Muscle layer of colon (tissue), 2 donors: ENCODE measurements at regions not wholly inside any gene's neighbourhood (a gene's known extent, or its start where the extent isn't known, plus 50 kb on each side); places are given as distances from the start of the nearest gene placed in this dataset.
"Not testable (repeated sequence)": the region's sequence is repeated elsewhere in the genome, so short reads cannot be mapped to it uniquely, and the experiment has no call there.

Experiments
- H3K27ac ChIP-seq: one replicate; pipeline ENCODE4 v1.7.0; 2013; ENCODE audit warnings: low read depth, mild to moderate bottlenecking, low read length, moderate library complexity
- H3K27me3 ChIP-seq, 2 donors: one replicate each; pipeline ENCODE4 v1.7.0; 2013; ENCODE audit warnings: low read length in 2 of 2, mild to moderate bottlenecking in 2 of 2; ENCODE audit not compliant: insufficient read depth in 2 of 2, control insufficient read depth in 1 of 2
- H3K36me3 ChIP-seq: one replicate; pipeline ENCODE4 v1.7.0; 2013; ENCODE audit warnings: mild to moderate bottlenecking, low read length; ENCODE audit not compliant: insufficient read depth
- H3K4me1 ChIP-seq: one replicate; pipeline ENCODE4 v1.7.0; 2013; ENCODE audit warnings: mild to moderate bottlenecking, low read length; ENCODE audit not compliant: insufficient read depth
- H3K4me3 ChIP-seq, 2 donors: one replicate each; pipeline ENCODE4 v1.7.0; 2013; ENCODE audit warnings: low read length in 2 of 2, low read depth in 1 of 2, mild to moderate bottlenecking in 1 of 2, moderate library complexity in 1 of 2
- H3K9ac ChIP-seq: one replicate; pipeline ENCODE4 v1.7.0; 2013; ENCODE audit warnings: low read length
- H3K9me3 ChIP-seq: one replicate; pipeline ENCODE4 v1.7.0; 2013; ENCODE audit warnings: mild to moderate bottlenecking, low read length
- donor health status: abdominal sarcoma.
- donor health status: Adenocarcinoma of cecum.

DNA sequence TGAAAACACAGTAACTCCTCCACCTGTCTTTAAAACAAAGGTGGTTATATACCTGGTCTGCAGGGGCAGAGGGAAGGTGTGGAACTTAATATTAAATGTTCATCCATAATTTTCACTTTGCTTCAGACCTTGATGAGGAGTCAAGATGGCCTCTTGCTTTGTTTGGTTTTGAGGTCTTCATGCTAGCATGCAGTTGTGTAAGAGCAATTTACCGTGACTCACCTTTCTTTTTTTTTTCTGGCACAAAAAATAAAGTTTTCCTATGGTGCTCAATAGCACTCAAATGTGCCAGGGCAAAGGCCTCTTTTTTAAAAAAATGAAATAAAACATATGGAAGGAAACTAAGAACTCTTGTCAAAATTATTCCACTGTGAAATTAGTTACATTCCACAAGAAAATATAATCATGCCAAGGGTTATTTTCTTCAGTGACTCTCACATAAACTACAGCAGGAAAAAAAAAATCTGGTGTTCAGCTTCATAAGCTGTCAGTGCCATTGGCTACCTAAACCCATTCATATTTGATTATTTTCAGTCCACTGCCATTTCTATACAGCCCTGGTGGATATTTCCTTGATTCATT, 128.2 kb downstream of the SLC7A11 start:
- Histone ChIP-seq H3K27me3 (no peaks in the 10 kb centered on the region), H3K9ac (no peak overlapping the region), H3K36me3 (no peaks in the 10 kb centered on the region), H3K9me3 (no peaks in the 10 kb centered on the region), H3K4me1 (no peaks in the 10 kb centered on the region), H3K27ac (no peak overlapping the region), H3K4me3 (no peak overlapping the region)

- not testable (repeated sequence) for H3K27me3 ChIP-seq, H3K36me3 ChIP-seq, H3K27ac ChIP-seq, H3K9me3 ChIP-seq, H3K9ac ChIP-seq, H3K4me1 ChIP-seq, H3K4me3 ChIP-seq
Measured at GRCh38 chr4:138112890-138113289, 129.3 kb downstream of the SLC7A11 start.

DNA sequence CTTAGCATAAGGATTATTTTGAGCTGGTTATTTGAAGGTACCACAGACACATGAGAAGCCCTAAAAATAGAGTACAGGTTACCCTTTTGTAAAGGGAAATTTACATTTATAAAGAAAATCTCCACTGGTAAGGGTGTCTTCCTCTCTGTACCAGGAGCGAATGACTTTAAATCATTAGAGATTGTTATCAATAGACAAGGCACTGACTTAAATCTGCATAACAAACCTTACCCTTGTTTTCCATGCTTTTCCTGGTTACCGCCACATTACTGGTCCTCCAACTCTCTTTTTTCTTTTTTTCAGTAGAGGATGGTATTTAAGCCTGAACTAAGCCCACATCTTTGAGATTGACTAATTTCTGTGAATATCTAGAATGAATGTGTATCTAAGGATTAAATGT, 129.8 kb downstream of the SLC7A11 start:
- no peak overlapping the region for H3K4me3 ChIP-seq
- no peaks in the 10 kb centered on the region for H3K36me3 ChIP-seq
- no peak overlapping the region for H3K27ac ChIP-seq
- no peak overlapping the region for H3K9ac ChIP-seq
- no peaks in the 10 kb centered on the region for H3K9me3 ChIP-seq
- H3K27me3 ChIP-seq, result no peaks in the 10 kb centered on the region
- H3K4me1 ChIP-seq, result no peaks in the 10 kb centered on the region

GRCh38 chr4:138111462-138112000, 130.6 kb downstream of the SLC7A11 start:
- Histone ChIP-seq H3K27ac (no peak overlapping the region), H3K9ac (no peak overlapping the region), H3K9me3 (no peaks in the 10 kb centered on the region), H3K36me3 (no peaks in the 10 kb centered on the region), H3K4me3 (no peak overlapping the region), H3K27me3 (no peaks in the 10 kb centered on the region), H3K4me1 (no peaks in the 10 kb centered on the region)

GRCh38 chr4:138110815-138111214, 131.3 kb downstream of the SLC7A11 start:
- no peaks in the 10 kb centered on the region for H3K9me3 ChIP-seq

DNA sequence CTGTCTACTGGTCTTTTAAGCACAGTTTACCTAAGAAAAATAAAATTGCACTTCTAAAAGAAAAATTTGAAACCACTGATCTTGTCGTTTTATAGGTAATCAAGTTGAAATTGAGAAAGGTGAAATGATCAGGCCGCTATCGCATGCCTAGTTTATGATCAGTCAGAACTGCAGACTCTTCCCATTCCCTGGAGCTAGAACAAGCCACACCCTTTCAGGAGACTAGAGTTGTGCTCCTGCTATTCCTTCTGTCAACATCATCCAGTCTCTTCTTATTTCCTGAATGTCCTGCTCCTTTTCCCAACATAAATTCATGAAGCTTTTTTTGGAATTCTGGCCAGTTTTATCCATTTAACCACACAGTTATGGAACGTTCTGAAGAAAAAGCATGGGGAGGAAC, 135.1 kb downstream of the SLC7A11 start:
- Histone ChIP-seq H3K4me3 (no peak overlapping the region), H3K36me3 (no peaks in the 10 kb centered on the region), H3K4me1 (no peaks in the 10 kb centered on the region), H3K9me3 (no peaks in the 10 kb centered on the region), H3K9ac (no peak overlapping the region), H3K27me3 (no peaks in the 10 kb centered on the region), H3K27ac (no peak overlapping the region)

More at GRCh38 chr4:138110815-138111214, 131.3 kb downstream of the SLC7A11 start:
- H3K9ac ChIP-seq, result no peak overlapping the region
- H3K27ac ChIP-seq, result no peak overlapping the region
- no peaks in the 10 kb centered on the region for H3K36me3 ChIP-seq
- H3K4me3 ChIP-seq, result no peak overlapping the region
- no peaks in the 10 kb centered on the region for H3K27me3 ChIP-seq
- no peaks in the 10 kb centered on the region for H3K4me1 ChIP-seq

DNA sequence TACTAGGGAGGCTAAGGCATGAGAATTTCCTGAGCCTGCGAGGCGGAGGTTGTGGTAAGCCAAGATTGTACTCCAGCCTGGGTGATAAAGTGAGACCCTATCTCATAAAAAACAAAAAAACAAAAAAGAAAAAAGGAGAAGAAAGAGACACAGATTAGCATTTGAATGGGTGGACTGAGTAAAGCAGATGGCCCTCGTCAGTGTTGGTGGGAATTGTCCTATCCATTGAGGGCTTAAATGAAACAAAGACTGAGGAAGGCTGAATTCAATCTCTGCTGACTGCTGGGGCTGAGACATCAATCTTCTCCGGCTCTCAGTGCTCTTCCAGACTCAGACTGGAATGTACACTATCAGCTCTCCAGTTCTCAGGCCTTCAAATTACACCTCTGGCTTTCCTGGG, 136.8 kb downstream of the SLC7A11 start:
- Histone ChIP-seq H3K27ac (no peak overlapping the region), H3K9ac (no peak overlapping the region), H3K4me1 (no peaks in the 10 kb centered on the region), H3K36me3 (no peaks in the 10 kb centered on the region), H3K9me3 (no peaks in the 10 kb centered on the region), H3K4me3 (no peak overlapping the region), H3K27me3 (no peaks in the 10 kb centered on the region)

DNA sequence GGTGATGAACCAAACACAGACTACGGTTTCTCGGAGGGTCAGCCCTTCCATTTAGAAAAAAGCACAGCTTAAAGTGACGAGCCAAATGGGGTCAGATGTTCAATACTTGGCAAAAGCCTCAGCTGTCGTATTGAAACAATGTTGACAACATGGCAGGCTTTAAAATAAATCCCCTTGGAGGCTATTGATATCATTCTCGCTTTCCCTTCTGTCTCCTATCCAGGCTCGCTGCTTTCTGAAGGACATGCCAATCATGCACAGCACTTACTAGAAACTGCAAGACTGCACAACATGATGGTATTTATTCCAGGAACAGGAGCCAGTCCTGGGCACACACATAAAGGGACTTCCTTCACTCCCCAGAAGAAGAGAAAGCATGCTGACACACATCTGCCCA, 137.9 kb downstream of the SLC7A11 start:
- no peak overlapping the region for H3K27ac ChIP-seq
- no peaks in the 10 kb centered on the region for H3K27me3 ChIP-seq
- no peaks in the 10 kb centered on the region for H3K36me3 ChIP-seq
- no peak overlapping the region for H3K4me3 ChIP-seq
- H3K4me1 ChIP-seq, result no peaks in the 10 kb centered on the region
- H3K9me3 ChIP-seq, result no peaks in the 10 kb centered on the region
- H3K9ac ChIP-seq, result no peak overlapping the region

DNA sequence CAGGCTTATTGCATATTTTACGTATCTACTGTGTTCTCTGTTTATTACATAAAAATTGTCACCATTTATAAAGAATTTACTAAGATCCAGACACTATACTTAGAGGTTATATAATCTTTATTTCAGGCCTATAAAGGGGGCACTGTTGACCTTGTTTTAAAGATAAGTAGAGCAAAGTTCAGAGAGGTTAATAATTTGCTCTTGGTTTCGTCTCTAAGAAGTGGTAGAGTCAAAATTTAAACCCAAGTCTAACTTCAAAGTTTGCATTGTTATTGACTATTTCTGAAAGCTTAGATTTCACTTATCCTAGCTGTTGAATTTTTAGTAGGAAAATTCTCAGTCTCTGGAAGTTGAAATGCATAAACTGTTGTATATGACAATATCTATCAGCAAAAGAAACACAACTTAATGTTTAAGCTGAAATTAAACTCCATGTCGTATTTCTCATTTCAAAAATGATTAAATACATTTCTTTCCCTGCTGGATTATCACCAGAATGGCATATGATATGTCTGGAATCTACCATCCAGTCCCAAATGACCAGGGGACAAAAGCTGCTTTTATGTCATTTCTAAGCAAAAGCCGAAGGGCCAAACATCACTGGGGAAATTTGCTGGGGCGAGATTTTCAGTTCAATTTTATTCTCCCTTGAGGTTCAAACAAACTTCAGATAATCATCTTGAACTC, 138.4 kb downstream of the SLC7A11 start:
- no peaks in the 10 kb centered on the region for H3K4me1 ChIP-seq
- no peaks in the 10 kb centered on the region for H3K27me3 ChIP-seq
- H3K36me3 ChIP-seq, result no peaks in the 10 kb centered on the region
- H3K27ac ChIP-seq, result no peak overlapping the region
- H3K9ac ChIP-seq, result no peak overlapping the region
- no peak overlapping the region for H3K4me3 ChIP-seq
- no peaks in the 10 kb centered on the region for H3K9me3 ChIP-seq

DNA sequence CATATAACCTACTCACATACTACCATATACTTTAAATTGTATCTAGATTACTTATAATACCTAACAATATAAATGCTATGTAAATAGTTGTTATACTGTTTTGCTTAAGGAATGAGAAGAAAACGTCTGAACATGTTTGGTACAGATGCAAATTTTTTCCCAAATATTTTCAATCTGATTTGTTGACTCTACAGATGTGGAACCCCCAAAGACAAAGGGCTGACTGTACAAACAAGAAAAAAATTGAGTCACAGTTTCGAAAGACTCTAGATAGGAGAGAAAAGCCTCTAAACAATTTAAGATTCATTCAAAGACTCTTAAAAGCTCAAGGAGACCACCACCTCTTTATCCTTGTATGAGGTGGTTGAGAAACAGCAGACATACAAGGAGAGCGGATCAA, 142.8 kb downstream of the SLC7A11 start:
- Histone ChIP-seq H3K27ac (no peak overlapping the region), H3K27me3 (no peaks in the 10 kb centered on the region), H3K9me3 (no peaks in the 10 kb centered on the region), H3K4me1 (no peaks in the 10 kb centered on the region), H3K9ac (no peak overlapping the region), H3K36me3 (no peaks in the 10 kb centered on the region), H3K4me3 (no peak overlapping the region)

GRCh38 chr4:138097912-138098600, 144.1 kb downstream of the SLC7A11 start:
- Histone ChIP-seq H3K27me3 (no peaks in the 10 kb centered on the region), H3K36me3 (no peaks in the 10 kb centered on the region), H3K27ac (no peak overlapping the region), H3K4me3 (no peak overlapping the region), H3K9ac (no peak overlapping the region), H3K9me3 (no peaks in the 10 kb centered on the region), H3K4me1 (no peaks in the 10 kb centered on the region)
